WERI-Rb-1 (cell line): ENCODE measurements at regions not wholly inside any gene's neighbourhood (a gene's known extent, or its start where the extent isn't known, plus 50 kb on each side); places are given as distances from the start of the nearest gene placed in this dataset.

Experiments
- DNase-seq: peaks from one replicate; pipeline ENCODE4 v3.0.0-alpha.2; 2020
- H3K27ac ChIP-seq: fragments of 250-450 bp; sonication (Bioruptor Pico); 2 replicates; pipeline ENCODE4 v1.5.1; 2020; ENCODE audit warnings: mild to moderate bottlenecking, moderate library complexity
- H3K27me3 ChIP-seq: fragments of 250-450 bp; sonication (Bioruptor Pico); 2 replicates; pipeline ENCODE4 v1.5.1; 2021; ENCODE audit warnings: mild to moderate bottlenecking, low read depth, moderate library complexity; ENCODE audit not compliant: insufficient read depth, severe bottlenecking
- H3K36me3 ChIP-seq: fragments of 250-450 bp; sonication (Bioruptor Pico); 2 replicates; pipeline ENCODE4 v1.5.1; 2020; ENCODE audit warnings: mild to moderate bottlenecking, moderate library complexity
- H3K4me3 ChIP-seq: 2 replicates; pipeline ENCODE4 v1.5.1; 2011; ENCODE audit warnings: low read depth, mild to moderate bottlenecking, control low read depth, low read length
- H3K9me3 ChIP-seq: fragments of 250-450 bp; sonication (Bioruptor Pico); 2 replicates; pipeline ENCODE4 v1.5.1; 2021; ENCODE audit warnings: mild to moderate bottlenecking, moderate library complexity; ENCODE audit not compliant: severe bottlenecking
- CTCF ChIP-seq: IDR thresholded peaks from 2 replicates; pipeline ENCODE4 v1.5.1; 2011; ENCODE audit warnings: low read depth, mild to moderate bottlenecking, control low read depth, inconsistent platforms, low read length

GRCh38 chr12:25730489-25731349, 177.6 kb upstream of the LMNTD1 start:
- no peak for TF ChIP-seq CTCF
- Histone ChIP-seq H3K36me3 (no peaks in the 10 kb centered on the region), H3K9me3 (no peaks in the 10 kb centered on the region), H3K27me3 (no peaks in the 10 kb centered on the region), H3K4me3 (no peak overlapping the region), H3K27ac (no peak overlapping the region)
- DNase-seq, result no peak

- no peak for DNase-seq
- H3K27ac ChIP-seq, result no peak overlapping the region
- no peaks in the 10 kb centered on the region for H3K36me3 ChIP-seq
- H3K9me3 ChIP-seq, result no peaks in the 10 kb centered on the region
- no peak for TF ChIP-seq CTCF
- H3K4me3 ChIP-seq, result no peak overlapping the region
- no peaks in the 10 kb centered on the region for H3K27me3 ChIP-seq
Measured at GRCh38 chr12:25733541-25733940, 180.5 kb upstream of the LMNTD1 start.

- Histone ChIP-seq H3K4me3 (no peak overlapping the region), H3K9me3 (no peaks in the 10 kb centered on the region), H3K27me3 (no peaks in the 10 kb centered on the region), H3K27ac (no peak overlapping the region), H3K36me3 (no peaks in the 10 kb centered on the region)
- DNase-seq, result no peak
- TF ChIP-seq CTCF, result no peak
Measured at GRCh38 chr12:25734529-25735180, 181.6 kb upstream of the LMNTD1 start.

- DNase-seq, result no peak
- TF ChIP-seq CTCF, result no peak
- Histone ChIP-seq H3K9me3 (no peaks in the 10 kb centered on the region), H3K36me3 (no peaks in the 10 kb centered on the region), H3K4me3 (no peak overlapping the region), H3K27me3 (no peaks in the 10 kb centered on the region), H3K27ac (no peak overlapping the region)
Measured at GRCh38 chr12:25740617-25741016, 187.5 kb upstream of the LMNTD1 start.

GRCh38 chr12:25741917-25742316, 188.8 kb upstream of the LMNTD1 start:
- no peak for TF ChIP-seq CTCF
- no peak overlapping the region for H3K27ac ChIP-seq
- no peaks in the 10 kb centered on the region for H3K36me3 ChIP-seq
- no peaks in the 10 kb centered on the region for H3K27me3 ChIP-seq
- DNase-seq, result no peak
- H3K4me3 ChIP-seq, result no peak overlapping the region
- no peaks in the 10 kb centered on the region for H3K9me3 ChIP-seq
